Immature natural killer cell (primary cell): ENCODE measurements at regions not wholly inside any gene's neighbourhood (a gene's known extent, or its start where the extent isn't known, plus 50 kb on each side); places are given as distances from the start of the nearest gene placed in this dataset.

ENCODE experiments used
- DNase-seq, 3 donors: peaks; one replicate each; pipeline ENCODE4 v3.0.0; 2022; ENCODE audit warnings: mixed read lengths in 1 of 3
- H3K27ac Mint-ChIP-seq, 6 donors: one replicate each; pipeline ENCODE4 v1.8.0; 2020; ENCODE audit warnings: mixed read lengths in 6 of 6, mild to moderate bottlenecking in 5 of 6, inconsistent platforms in 4 of 6, moderate library complexity in 3 of 6
- H3K27me3 Mint-ChIP-seq, 3 donors: one replicate each; pipeline ENCODE4 v1.8.0; 2020 to 2021; ENCODE audit warnings: low read depth in 3 of 3, mild to moderate bottlenecking in 3 of 3, mixed read lengths in 3 of 3, moderate library complexity in 3 of 3, inconsistent platforms in 1 of 3
- H3K36me3 Mint-ChIP-seq, 3 donors: one replicate each; pipeline ENCODE4 v1.8.0; 2020; ENCODE audit warnings: mixed read lengths in 3 of 3, inconsistent platforms in 2 of 3, mild to moderate bottlenecking in 2 of 3
- H3K4me1 Mint-ChIP-seq, 2 donors: one replicate each; pipeline ENCODE4 v1.8.0; 2020; ENCODE audit warnings: inconsistent platforms in 2 of 2, mild to moderate bottlenecking in 2 of 2, mixed read lengths in 2 of 2, moderate library complexity in 1 of 2
- H3K4me3 Mint-ChIP-seq, 5 donors: one replicate each; pipeline ENCODE4 v1.8.0; 2020; ENCODE audit warnings: mild to moderate bottlenecking in 5 of 5, mixed read lengths in 5 of 5, inconsistent platforms in 3 of 5, moderate library complexity in 3 of 5
- H3K9me3 Mint-ChIP-seq, 6 donors: one replicate each; pipeline ENCODE4 v1.8.0; 2020; ENCODE audit warnings: mild to moderate bottlenecking in 6 of 6, mixed read lengths in 6 of 6, inconsistent platforms in 4 of 6, moderate library complexity in 3 of 6

DNA sequence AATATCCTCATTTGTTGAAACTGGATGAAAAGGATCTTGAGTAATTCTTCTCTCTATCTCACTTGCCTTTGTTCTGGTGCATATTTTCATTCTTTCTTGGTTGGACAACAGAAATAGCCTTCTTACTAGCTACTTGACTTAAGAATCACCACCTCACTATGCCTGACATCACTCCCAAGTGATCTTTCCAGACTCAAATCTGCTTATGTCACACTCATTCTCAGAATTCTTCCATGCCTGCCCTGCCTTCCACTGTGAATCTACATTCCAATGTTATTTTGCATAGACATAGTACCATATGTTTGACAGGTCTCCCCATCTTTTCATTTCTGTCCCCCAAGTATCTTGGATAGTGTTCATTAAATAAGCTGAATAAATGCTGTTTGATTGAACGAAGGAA lies 78.5 kb upstream of the DPYD start:
- H3K4me3 Mint-ChIP-seq = no peak overlapping the region
- no peaks in the 10 kb centered on the region for H3K36me3 Mint-ChIP-seq
- DNase-seq = no peak
- no peak overlapping the region for H3K27ac Mint-ChIP-seq
- no peaks in the 10 kb centered on the region for H3K9me3 Mint-ChIP-seq
- peaks cover 0 to 5% (median 0%) of the 10 kb centered on the region in 3 donors for H3K27me3 Mint-ChIP-seq
- H3K4me1 Mint-ChIP-seq = no peaks in the 10 kb centered on the region

DNA sequence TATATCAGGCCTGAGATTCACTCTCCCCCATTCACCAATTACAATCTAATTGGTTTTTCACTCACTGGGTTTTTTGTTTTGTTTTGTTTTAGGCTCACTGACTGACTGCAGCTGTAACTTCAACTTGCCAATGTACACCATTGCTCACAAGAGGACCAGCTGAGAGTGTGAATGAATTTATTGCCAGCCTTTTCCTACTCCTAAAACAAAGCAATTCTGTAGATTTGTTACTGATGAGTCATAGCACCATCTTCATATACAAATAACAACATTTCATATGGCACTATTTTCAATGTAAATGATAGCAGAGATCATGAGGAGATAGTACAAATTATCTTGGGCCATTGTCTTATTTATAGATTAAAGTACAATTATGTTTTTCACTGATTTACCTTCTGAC lies 76.0 kb upstream of the DPYD start:
- no peaks in the 10 kb centered on the region for H3K36me3 Mint-ChIP-seq
- no peak overlapping the region for H3K4me3 Mint-ChIP-seq
- no peaks in the 10 kb centered on the region for H3K4me1 Mint-ChIP-seq

DNA sequence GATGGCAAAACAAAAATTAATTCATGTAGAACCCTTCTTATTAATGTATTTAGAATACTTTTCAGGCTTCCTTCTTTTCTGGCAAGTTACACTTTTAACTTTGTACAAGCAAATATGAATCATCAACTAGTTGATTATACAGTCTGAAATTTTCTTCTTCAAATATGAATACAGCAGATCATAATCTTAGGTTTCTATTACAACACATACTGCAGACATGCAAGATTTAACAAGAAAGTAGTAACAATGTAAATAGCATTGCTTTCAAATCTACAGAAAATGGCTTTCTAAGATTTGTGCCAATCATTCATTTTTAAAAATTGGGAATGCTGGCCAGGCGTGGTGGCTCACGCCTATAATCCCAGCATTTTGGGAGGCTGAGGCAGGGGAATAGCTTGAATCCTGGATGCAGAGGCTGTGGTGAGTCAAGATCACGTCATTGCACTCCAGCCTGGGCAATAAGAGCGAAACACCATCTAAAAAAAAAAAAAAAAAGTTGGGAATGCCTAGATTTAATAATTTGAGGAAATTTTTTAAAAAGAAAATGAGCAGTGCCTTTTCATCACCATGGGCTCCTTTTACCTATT lies 68.4 kb upstream of the DPYD start:
- Mint-ChIP-seq H3K4me3 (no peak overlapping the region), H3K4me1 (no peaks in the 10 kb centered on the region), H3K27ac (no peak overlapping the region), H3K36me3 (no peaks in the 10 kb centered on the region), H3K27me3 (peaks cover 1 to 5% (median 3%) of the 10 kb centered on the region in 3 donors), H3K9me3 (peaks cover 0 to 2% (median 0%) of the 10 kb centered on the region in 6 donors)
- no peak for DNase-seq

More for the DNA sequence above, 76.0 kb upstream of the DPYD start:
- no peak for DNase-seq
- peaks cover 0 to 4% (median 0%) of the 10 kb centered on the region in 3 donors for H3K27me3 Mint-ChIP-seq
- peaks cover 0 to 2% (median 0%) of the 10 kb centered on the region in 6 donors for H3K9me3 Mint-ChIP-seq
- no peak overlapping the region for H3K27ac Mint-ChIP-seq

DNA sequence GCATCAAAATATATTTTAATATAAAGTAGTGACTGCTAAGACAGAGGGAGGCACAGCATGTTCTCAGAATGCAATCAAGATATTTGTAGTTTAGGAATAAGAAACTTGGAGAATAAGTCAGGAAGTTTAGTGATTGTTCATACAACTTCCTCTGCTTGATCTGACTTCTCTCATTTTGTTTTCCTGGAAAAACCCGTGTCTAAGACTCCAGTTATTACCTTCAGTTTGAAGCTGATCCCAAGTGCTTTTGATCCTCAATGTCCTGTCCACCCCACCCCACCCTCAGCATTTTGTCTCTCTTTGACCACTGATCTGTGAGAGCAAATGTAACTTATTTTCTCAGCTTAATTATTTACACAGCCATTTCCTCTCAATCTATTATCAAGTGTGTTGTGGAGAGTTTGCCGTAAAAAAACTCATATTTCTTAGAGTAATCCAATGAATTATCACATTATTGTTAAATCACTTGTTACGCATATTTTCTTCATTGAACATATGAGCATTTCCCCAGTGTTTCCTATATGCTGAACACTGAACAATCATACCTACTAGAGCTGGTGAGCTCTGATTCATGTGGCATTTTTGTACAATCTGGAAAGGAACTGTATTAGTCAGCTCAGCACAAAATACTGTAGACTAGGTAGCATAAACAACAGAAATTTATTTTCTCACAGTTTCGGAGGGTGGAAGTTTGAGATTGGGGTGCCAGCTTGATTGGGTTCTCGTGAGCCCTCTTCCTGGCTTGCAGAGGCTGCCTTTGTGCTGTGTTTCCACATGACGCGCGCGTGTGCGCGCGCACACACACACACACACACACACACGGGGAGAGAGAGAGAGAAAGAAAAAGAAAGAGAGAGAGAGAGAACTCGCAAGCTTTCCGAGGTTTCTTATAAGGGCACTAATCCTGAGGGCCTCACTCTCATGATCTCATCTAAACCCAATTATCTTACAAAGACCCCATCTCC lies 65.5 kb upstream of the DPYD start:
- no peaks in the 10 kb centered on the region for H3K9me3 Mint-ChIP-seq
- no peaks in the 10 kb centered on the region for H3K36me3 Mint-ChIP-seq
- H3K27me3 Mint-ChIP-seq = peaks cover 1 to 5% (median 3%) of the 10 kb centered on the region in 3 donors
- H3K27ac Mint-ChIP-seq = no peak overlapping the region
- no peak for DNase-seq
- no peaks in the 10 kb centered on the region for H3K4me1 Mint-ChIP-seq
- H3K4me3 Mint-ChIP-seq = no peak overlapping the region

DNA sequence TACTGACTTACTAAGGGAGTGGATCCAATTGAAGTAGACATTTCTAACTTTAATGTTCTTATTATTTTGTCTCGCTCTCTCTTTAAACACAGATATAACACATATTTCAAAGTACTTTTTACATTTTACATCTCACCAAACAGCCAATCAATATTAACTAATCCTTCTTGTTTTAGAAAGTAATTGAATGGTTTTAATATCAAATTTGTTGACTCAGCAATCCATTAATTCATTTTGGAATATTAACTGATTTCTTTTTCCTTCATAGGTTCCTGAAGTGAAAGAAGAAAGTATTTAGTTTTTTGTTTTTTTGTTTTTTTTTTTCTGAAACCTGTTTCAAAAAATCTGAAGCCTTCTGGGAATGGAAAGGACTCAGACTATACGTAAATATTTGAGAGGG lies 62.3 kb upstream of the DPYD start:
- H3K4me1 Mint-ChIP-seq = no peaks in the 10 kb centered on the region
- no peak overlapping the region for H3K4me3 Mint-ChIP-seq
- peaks cover 2 to 8% (median 4%) of the 10 kb centered on the region in 3 donors for H3K27me3 Mint-ChIP-seq
- DNase-seq = no peak
- H3K36me3 Mint-ChIP-seq = no peaks in the 10 kb centered on the region
- H3K9me3 Mint-ChIP-seq = no peaks in the 10 kb centered on the region
- no peak overlapping the region for H3K27ac Mint-ChIP-seq

DNA sequence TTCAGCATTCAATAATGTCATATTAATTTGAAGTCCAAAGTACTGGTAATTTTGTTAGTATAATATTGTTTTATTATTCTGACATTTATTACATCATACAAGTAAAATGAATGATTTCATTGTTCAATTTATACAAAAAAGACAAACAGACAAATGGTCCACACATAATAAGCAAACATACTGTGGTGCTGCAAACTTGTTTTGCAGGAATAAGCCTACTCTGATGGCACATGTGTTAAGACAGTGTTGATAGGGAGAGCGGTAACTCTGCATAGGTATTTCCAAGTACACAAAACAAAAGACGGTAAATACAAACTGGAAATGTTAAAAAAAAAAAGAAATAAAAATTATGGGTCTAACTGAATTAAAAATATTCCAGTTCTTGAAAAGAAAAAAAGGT lies 59.7 kb upstream of the DPYD start:
- H3K27ac Mint-ChIP-seq = no peak overlapping the region
- H3K27me3 Mint-ChIP-seq = peaks cover 4 to 6% (median 5%) of the 10 kb centered on the region in 3 donors
- no peak overlapping the region for H3K4me3 Mint-ChIP-seq
- no peaks in the 10 kb centered on the region for H3K4me1 Mint-ChIP-seq
- no peaks in the 10 kb centered on the region for H3K36me3 Mint-ChIP-seq
- no peak for DNase-seq
- H3K9me3 Mint-ChIP-seq = no peaks in the 10 kb centered on the region

DNA sequence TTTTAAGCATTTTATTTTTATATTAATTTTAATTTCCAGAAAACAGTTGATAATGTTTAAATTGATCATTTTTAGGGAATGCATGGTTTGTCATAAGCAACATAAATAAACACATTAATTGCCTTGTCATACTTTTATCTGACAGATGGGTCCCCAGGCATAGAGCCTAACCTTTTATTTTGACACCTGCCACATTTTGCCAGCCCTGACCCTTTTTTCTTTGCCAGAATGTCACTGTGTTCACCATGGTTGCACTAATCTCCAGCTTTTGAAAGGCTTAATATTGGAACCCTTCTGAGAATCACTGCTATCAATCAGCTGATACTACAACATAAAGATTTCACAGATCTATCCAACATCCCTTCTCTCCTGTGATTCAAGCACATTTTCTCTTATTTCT lies 56.0 kb upstream of the DPYD start:
- Mint-ChIP-seq H3K27me3 (peaks cover 6 to 8% (median 7%) of the 10 kb centered on the region in 3 donors), H3K9me3 (peaks cover 0 to 2% (median 0%) of the 10 kb centered on the region in 6 donors), H3K4me1 (no peaks in the 10 kb centered on the region), H3K27ac (no peak overlapping the region), H3K36me3 (no peaks in the 10 kb centered on the region), H3K4me3 (no peak overlapping the region)
- DNase-seq = no peak
